Endothelial cell of umbilical vein (primary cell): ENCODE measurements at regions not wholly inside any gene's neighbourhood (a gene's known extent, or its start where the extent isn't known, plus 50 kb on each side); places are given as distances from the start of the nearest gene placed in this dataset.

Experiments
- CTCF ChIP-seq, 2 donors: IDR thresholded peaks; 1 replicate in 1 of 2; 2 replicates in 1 of 2; pipeline ENCODE4 v1.5.1; 2011; ENCODE audit warnings: low read length in 2 of 2, mild to moderate bottlenecking in 2 of 2, moderate library complexity in 2 of 2, control low read depth in 1 of 2, inconsistent platforms in 1 of 2, low read depth in 1 of 2; ENCODE audit not compliant: insufficient read depth in 1 of 2; ENCODE audit errors: extremely low read depth in 1 of 2
- MYC ChIP-seq: IDR thresholded peaks from one replicate; pipeline ENCODE4 v1.6.1; 2011; ENCODE audit warnings: mild to moderate bottlenecking, low read depth, low read length
- POLR2A ChIP-seq: IDR thresholded peaks from 2 replicates; pipeline ENCODE4 v1.6.1; 2012; ENCODE audit warnings: low read depth, mild to moderate bottlenecking, control low read depth, low read length

GRCh38 chr5:7185742-7186141 lies 210.2 kb upstream of the ADCY2 start:
- TF ChIP-seq CTCF (IDR thresholded peaks at IDR 0.05; ENCODE audit: extremely low read depth in 1 of 2, insufficient read depth in 1 of 2, low read depth in 1 of 2, low read length in 2 of 2) (no peak), MYC (no peak), POLR2A (no peak)
